ENCODE measurements at regions not wholly inside any gene's neighbourhood (a gene's known extent, or its start where the extent isn't known, plus 50 kb on each side); places are given as distances from the start of the nearest gene placed in this dataset.

DNA sequence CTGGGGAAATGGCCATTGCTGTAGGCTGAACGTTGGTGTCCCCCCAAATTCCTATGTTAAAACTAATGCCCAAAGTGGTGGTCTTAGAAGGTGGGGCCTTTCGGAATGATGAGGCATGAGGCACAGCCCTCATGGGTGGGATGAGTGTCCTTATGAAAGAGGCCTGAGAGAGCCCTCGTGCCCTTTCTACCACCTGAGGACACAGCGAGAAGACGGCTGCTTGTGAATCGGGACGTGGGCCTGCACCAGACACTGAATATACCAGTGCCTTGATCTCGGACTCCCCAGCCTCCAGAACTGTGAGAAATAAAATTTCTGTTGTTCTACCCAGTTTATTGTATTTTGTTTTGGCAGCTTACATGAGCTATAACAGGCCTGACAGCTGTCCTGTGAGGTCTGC lies 162.9 kb upstream of the B3GAT1 start:
- peaks cover 0 to 19% (median 0%) of the 10 kb centered on the region in 4 donors for H3K27me3 ChIP-seq
- H3K9me3 ChIP-seq = no peaks in the 10 kb centered on the region
- H3K4me3 ChIP-seq = no peak overlapping the region
- H3K27ac ChIP-seq (replicated peaks in 1 of 4) = no peak overlapping the region
- H3K36me3 ChIP-seq = no peaks in the 10 kb centered on the region
- TF ChIP-seq POLR2A (IDR thresholded peaks at IDR 0.05; ENCODE audit: low read depth) (no peak), POLR2AphosphoS5 (IDR thresholded peaks at IDR 0.05) (no peak), EP300 (IDR thresholded peaks at IDR 0.05) (no peak)
- TF ChIP-seq, protein P1, sequence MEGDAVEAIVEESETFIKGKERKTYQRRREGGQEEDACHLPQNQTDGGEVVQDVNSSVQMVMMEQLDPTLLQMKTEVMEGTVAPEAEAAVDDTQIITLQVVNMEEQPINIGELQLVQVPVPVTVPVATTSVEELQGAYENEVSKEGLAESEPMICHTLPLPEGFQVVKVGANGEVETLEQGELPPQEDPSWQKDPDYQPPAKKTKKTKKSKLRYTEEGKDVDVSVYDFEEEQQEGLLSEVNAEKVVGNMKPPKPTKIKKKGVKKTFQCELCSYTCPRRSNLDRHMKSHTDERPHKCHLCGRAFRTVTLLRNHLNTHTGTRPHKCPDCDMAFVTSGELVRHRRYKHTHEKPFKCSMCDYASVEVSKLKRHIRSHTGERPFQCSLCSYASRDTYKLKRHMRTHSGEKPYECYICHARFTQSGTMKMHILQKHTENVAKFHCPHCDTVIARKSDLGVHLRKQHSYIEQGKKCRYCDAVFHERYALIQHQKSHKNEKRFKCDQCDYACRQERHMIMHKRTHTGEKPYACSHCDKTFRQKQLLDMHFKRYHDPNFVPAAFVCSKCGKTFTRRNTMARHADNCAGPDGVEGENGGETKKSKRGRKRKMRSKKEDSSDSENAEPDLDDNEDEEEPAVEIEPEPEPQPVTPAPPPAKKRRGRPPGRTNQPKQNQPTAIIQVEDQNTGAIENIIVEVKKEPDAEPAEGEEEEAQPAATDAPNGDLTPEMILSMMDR (IDR thresholded peaks at IDR 0.05) = no peak
- DNase-seq (ENCODE audit: extremely low spot score) = peak; percentile 62
- intact Hi-C loops (cut with DNase I) = no loop called here
- WGBS = 86% methylated on average over 8 of the region's 8 CpGs
- no peaks in the 10 kb centered on the region for H3K4me1 ChIP-seq

DNA sequence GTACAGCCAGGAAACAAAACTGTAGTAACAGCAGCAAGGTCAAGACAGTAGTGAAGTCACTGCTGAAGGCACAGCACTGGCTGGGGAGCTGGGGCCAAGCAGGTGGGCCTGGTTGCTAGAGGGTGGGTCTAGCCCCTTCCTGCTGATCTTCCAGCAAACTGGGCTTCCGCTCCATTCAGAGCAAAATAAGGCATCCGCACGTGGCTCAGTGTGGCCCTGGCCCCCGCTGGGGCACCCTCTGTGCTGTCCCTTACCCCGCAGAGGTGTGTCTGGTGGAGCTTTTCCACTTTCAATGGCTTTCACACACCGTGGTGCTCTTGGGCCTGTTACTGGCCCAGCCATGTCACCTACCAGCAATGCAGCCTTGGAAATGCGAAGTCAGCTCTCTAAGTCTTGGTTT lies 162.4 kb upstream of the B3GAT1 start:
- DNase-seq (ENCODE audit: extremely low spot score) = peak; percentile 78
- Histone ChIP-seq H3K36me3 (no peaks in the 10 kb centered on the region), H3K9me3 (no peaks in the 10 kb centered on the region), H3K4me1 (no peaks in the 10 kb centered on the region), H3K27ac (replicated peaks in 1 of 4) (no peak overlapping the region), H3K4me3 (no peak overlapping the region), H3K27me3 (peaks cover 0 to 14% (median 0%) of the 10 kb centered on the region in 4 donors)
- TF ChIP-seq, protein P1 (IDR thresholded peaks at IDR 0.05) = no peak
- no peak for TF ChIP-seq POLR2AphosphoS5 (IDR thresholded peaks at IDR 0.05)
- TF ChIP-seq EP300 (IDR thresholded peaks at IDR 0.05) = no peak
- no peak for TF ChIP-seq POLR2A (IDR thresholded peaks at IDR 0.05; ENCODE audit: low read depth)
- WGBS = 94% methylated on average over 7 of the region's 7 CpGs
- intact Hi-C loops (cut with DNase I) = no loop called here

DNA sequence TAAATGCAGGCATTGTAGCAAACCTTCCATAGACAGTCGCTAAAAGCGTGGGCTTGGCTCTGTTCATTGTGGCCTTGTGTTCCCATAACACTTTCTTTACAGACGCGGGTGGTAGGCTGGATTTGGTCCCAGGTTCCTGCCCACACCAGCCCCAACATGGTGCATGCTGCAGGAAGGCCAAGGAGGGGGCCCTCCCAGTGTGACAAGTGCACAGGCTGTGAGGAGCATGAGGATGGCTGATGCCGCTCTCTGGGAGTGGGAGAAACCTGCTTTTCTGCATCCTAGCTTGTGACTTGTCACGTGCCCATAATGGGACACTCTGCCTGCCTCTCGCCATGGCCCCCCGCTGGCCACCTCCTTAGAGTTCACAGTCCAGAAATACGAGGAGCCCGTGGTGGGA lies 161.8 kb upstream of the B3GAT1 start:
- DNase-seq (ENCODE audit: extremely low spot score) = peak; percentile 68

DNA sequence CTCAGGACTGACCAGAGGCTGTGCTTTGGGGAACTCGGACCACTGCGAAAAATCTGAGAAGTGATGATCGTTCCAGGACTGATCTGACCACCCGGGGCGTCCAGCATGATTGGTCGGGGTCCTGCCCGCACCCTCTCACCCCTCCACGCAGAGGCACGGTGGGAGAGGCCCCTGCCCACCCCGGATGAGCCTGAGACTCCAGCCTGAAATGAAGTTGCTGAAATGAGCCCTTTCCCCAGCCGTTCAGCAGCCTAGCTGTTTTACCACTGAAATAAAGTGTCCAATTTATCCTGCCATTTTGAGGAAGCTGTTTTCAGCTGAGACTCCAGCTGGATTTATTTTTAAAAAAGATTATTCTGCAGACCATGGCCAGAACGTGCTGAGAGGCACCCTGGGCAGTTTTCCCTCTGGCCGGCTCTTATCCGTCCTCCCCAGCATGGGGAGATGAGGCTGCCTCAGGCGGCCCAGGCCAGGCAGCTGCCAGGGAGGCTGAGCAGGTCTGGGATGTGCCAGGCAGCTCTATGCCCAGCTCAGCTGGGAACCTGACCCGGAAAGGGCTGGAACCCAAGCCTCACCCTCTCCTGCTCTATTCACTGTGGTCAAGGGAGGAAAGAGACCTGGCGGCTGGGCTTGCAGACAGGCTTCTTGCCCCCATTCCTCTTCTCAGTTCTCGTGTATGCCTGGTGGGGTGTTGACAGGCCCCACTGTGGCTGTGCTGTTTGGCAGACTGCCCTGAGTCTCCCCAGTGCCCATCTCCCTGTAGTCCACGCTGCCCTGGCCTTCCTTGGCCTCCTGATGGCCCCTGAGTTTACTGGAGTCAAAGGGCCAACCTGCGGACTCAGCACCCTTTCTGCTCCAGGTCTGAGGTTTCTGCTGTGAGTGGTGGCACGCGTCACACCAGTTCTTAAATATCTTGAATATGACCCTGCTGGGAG lies 161.0 kb upstream of the B3GAT1 start:
- Histone ChIP-seq H3K27ac (replicated peaks in 1 of 4) (no peak overlapping the region), H3K27me3 (peaks cover 0 to 15% (median 0%) of the 10 kb centered on the region in 4 donors), H3K9me3 (no peaks in the 10 kb centered on the region), H3K4me1 (no peaks in the 10 kb centered on the region), H3K4me3 (no peak overlapping the region), H3K36me3 (no peaks in the 10 kb centered on the region)
- 66% methylated on average over 16 of the region's 22 CpGs for WGBS
- DNase-seq (ENCODE audit: extremely low spot score) = peak; percentile 64
- intact Hi-C loops (cut with DNase I) = no loop called here
- TF ChIP-seq POLR2AphosphoS5 (IDR thresholded peaks at IDR 0.05) (no peak), POLR2A (IDR thresholded peaks at IDR 0.05; ENCODE audit: low read depth) (no peak), EP300 (IDR thresholded peaks at IDR 0.05) (no peak)
- TF ChIP-seq, protein P1 (IDR thresholded peaks at IDR 0.05) = no peak

More for the DNA sequence above, 161.8 kb upstream of the B3GAT1 start:
- no peak overlapping the region for H3K4me3 ChIP-seq
- H3K4me1 ChIP-seq = no peaks in the 10 kb centered on the region
- H3K27me3 ChIP-seq = peaks cover 0 to 18% (median 0%) of the 10 kb centered on the region in 4 donors
- intact Hi-C loops (cut with DNase I) = no loop called here
- H3K27ac ChIP-seq (replicated peaks in 1 of 4) = no peak overlapping the region
- H3K36me3 ChIP-seq = no peaks in the 10 kb centered on the region
- 78% methylated on average over 10 of the region's 10 CpGs for WGBS
- H3K9me3 ChIP-seq = no peaks in the 10 kb centered on the region
- TF ChIP-seq EP300 (IDR thresholded peaks at IDR 0.05) = no peak
- no peak for TF ChIP-seq POLR2AphosphoS5 (IDR thresholded peaks at IDR 0.05)
- no peak for TF ChIP-seq POLR2A (IDR thresholded peaks at IDR 0.05; ENCODE audit: low read depth)
- TF ChIP-seq, protein P1 (IDR thresholded peaks at IDR 0.05) = no peak

Measured in esophagus muscularis mucosa (tissue), 4 donors.